ENCODE measurements at regions not wholly inside any gene's neighbourhood (a gene's known extent, or its start where the extent isn't known, plus 50 kb on each side); places are given as distances from the start of the nearest gene placed in this dataset.

GRCh38 chr15:87632364-87632763 is 624.2 kb downstream of the NTRK3 start:
- TF ChIP-seq CTCF (IDR thresholded peaks at IDR 0.05 in 2 of 3, conservative IDR thresholded peaks at IDR 0.05 in 1 of 3; ENCODE audit: borderline replicate concordance in 1 of 3, insufficient read depth in 1 of 3, low read depth in 2 of 3, low read length in 2 of 3) (no peak), MAX (IDR thresholded peaks at IDR 0.05) (no peak), ZNF274 (IDR thresholded peaks at IDR 0.05; ENCODE audit: low read depth, low read length) (no peak), ZFX (IDR thresholded peaks at IDR 0.05) (no peak), POLR2A (IDR thresholded peaks at IDR 0.05; ENCODE audit: borderline replicate concordance, extremely low read depth, insufficient read depth, insufficient read length) (no peak), ATF3 (IDR thresholded peaks at IDR 0.05) (no peak), TCF7L2 (IDR thresholded peaks at IDR 0.05; ENCODE audit: borderline replicate concordance, extremely low read depth, insufficient read depth, insufficient read length) (no peak), FOSL1 (IDR thresholded peaks at IDR 0.05; ENCODE audit: low read depth) (no peak), EZH2phosphoT487 (IDR thresholded peaks at IDR 0.05; ENCODE audit: borderline replicate concordance) (no peak)
